DMS153 (cell line): ENCODE measurements at regions not wholly inside any gene's neighbourhood (a gene's known extent, or its start where the extent isn't known, plus 50 kb on each side); places are given as distances from the start of the nearest gene placed in this dataset.
"Not testable (repeated sequence)": the region's sequence is repeated elsewhere in the genome, so short reads cannot be mapped to it uniquely, and the experiment has no call there.

ENCODE experiments used
- DNase-seq: peaks from one replicate; lab custom pipeline; 2025; lab: John Stamatoyannopoulos, UW

DNA sequence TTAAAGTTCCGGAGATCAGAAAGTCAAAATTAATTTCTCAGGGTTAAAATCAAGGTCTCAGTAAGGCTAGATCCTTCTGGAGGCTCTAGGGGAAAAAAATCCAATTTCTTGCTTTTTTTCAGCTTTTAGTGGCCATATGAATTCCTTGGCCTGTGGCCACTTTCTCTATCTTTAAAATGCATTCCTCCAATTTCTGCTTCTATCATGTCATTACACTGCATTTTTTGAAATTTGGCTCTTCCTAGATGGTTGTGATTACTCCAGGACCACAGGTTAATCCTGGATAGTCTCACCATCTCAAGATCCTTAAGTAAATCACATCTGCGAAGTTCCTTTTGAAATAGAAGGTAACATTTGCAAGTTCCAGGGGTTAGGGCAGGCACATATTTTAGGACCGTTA lies 1294.9 kb upstream of the CITED2 start:
- no peak for DNase-seq

- DNase-seq, result no peak
These were observed 1289.3 kb upstream of the CITED2 start for GRCh38 chr6:140663772-140664171.

DNA sequence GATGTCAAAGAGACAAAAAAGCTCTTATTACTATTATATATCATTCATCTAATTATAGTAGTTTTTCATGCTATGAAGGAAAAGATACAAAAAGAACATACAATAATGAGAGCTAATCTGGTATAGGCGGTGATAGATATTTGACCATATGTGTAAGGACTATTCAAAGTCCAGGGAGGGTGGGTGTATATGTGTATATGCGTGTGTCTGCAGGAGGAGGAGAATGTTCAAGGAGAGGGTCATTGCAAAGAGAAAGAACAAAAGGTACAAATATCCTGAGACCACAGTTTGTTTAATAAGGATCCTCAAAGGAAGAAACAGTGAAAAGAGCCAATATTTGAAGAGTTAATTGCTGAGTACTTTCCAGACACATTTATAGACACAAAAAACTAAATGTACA lies 1288.6 kb upstream of the CITED2 start:
- no peak for DNase-seq

GRCh38 chr6:140661691-140662090 lies 1287.2 kb upstream of the CITED2 start:
- DNase-seq, result no peak

- no peak for DNase-seq
These were observed 1285.8 kb upstream of the CITED2 start for GRCh38 chr6:140660295-140660694.

- no peak for DNase-seq
These were observed 1279.5 kb upstream of the CITED2 start for GRCh38 chr6:140653972-140654371.

GRCh38 chr6:140653506-140653905 lies 1279.1 kb upstream of the CITED2 start:
- no peak for DNase-seq

- DNase-seq, result not testable (repeated sequence)
These were observed 1275.1 kb upstream of the CITED2 start for GRCh38 chr6:140649502-140649901.

GRCh38 chr6:140647322-140647721 lies 1272.9 kb upstream of the CITED2 start:
- not testable (repeated sequence) for DNase-seq

DNA sequence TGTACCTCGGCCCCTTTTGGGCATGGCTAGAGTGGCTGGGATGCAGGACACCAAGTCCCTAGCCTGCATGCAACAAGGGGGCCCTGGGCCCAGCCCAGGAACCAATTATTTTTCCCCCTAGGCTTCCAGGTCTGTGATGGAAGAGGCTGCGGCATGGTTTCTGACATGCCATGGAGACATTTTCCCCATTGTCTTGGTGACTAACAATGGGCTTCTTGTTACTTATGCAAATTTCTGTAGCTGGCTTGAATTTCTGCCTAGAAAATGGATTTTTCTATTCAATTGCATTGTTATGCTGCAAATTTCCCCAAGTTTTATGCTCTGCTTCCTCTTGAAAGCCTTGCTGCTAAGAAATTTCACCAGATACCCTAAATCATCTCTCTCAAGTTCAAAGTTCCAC lies 1269.6 kb upstream of the CITED2 start:
- no peak for DNase-seq

- DNase-seq, result no peak
These were observed 1267.0 kb upstream of the CITED2 start for GRCh38 chr6:140641412-140641811.

DNA sequence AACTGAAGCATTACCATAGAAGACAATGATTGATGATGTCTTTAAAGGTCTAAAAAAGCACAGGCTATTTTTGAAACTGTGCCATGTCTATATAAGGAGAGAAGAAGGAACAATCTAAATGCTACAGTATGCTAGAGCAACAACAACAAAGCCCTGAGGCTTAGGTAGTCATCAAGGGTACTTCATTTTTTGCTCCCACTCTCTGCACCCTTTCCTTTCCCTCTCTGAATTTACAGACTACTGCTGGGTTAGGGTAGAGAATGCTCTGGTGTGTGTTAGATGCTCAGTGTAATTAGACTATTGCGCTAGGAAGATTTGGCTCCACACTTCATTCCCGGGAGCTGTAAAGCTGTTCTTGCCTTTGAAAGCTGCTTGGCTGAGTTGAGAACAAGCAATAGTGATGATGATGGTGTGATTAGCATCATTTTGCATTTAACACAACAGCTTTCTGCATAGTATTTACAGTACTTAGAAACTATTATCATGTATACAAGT lies 1262.5 kb upstream of the CITED2 start:
- peak; percentile 76 for DNase-seq

DNA sequence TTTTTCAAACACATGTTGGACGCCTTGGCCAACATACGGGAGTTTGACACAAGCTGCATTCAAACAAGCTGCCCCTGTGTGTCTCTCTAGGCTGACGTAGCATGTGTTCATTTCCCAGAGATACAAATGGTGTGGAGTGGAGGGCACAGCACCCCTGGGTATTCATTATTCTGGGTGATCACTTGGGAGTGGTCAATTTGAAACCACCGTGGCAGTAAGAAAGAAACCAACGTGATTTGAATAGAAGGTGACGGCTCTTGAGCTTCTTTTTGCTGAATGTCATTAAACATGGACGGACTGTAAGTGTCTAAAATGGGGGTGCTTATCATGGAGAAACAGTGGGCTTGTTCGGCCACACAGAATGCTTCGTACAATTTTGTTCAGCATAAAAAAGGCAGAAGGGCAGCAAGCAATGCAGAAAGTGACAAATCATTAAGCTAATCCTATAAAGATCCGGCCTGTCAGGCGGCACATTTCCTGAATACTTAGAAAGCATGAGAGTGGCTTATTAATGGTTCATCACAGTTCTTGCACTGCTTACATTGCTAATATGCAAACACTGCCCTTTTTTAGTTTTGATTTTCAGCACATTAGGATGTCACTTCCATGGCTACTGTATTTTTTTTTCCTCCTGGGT lies 1261.9 kb upstream of the CITED2 start:
- DNase-seq, result peak; percentile 41

GRCh38 chr6:140627002-140627401 lies 1252.6 kb upstream of the CITED2 start:
- no peak for DNase-seq

DNA sequence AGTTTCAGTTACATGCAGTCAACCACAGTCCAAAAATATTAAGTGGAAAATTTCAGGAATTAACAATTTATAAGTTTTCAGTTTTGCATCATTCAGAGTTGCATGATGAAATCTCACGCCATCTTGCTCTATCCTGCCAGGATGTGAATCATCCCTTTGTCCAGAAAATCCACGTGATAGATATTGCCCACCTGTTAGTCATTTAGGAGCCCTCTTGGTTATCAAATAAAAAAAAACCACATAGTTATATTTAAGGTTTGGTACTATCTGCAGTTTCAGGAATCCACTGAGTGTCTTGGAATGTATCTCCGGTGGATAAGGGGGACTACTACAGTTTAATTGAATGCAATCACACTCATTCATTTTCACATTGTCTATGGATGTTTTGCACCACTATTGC lies 1249.0 kb upstream of the CITED2 start:
- no peak for DNase-seq

- DNase-seq, result no peak
These were observed 1246.0 kb upstream of the CITED2 start for GRCh38 chr6:140620496-140620895.

DNA sequence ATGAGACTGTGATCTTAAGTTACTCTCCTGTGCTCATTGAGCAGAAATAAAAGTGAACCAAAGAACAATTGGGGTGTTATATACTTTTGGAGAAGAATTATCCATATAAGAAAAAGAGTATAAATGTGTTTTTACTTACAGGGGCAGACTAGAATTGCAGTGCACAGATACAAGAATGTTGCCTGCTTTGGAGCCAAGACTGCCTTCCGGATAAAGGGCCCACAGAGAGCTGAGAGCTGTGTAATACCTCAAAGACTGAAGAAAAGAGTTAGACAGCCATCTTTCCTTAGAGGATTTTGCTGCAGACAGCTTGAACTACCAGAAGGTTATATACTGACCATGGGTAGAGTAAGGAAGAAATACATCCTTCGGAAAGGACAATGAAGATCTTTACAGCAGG lies 1235.5 kb upstream of the CITED2 start:
- no peak for DNase-seq

GRCh38 chr6:140609321-140609720 lies 1234.9 kb upstream of the CITED2 start:
- DNase-seq, result no peak

GRCh38 chr6:140604786-140605185 lies 1230.3 kb upstream of the CITED2 start:
- DNase-seq, result no peak

GRCh38 chr6:140602431-140603248 lies 1228.2 kb upstream of the CITED2 start:
- no peak for DNase-seq

- DNase-seq, result no peak
These were observed 1226.8 kb upstream of the CITED2 start for GRCh38 chr6:140601021-140601808.

DNA sequence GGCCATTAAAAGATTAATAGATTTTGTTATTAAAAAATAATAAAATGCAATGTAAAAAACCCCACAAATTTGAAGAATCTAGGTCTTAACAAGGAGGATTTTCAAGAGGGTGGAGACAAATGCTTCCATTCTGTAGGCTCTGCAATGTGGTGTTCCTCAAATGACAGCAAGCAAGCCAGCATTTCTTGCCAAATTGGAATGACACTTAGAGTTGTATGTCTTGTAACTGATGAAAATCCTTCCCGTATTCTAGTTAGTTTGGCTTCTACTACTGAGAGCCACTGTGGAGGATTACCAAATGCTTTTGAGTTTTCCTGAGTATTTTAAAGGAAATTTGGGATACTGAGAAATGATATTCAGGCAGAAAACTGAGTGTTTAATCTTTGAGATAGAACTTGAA lies 1225.5 kb upstream of the CITED2 start:
- no peak for DNase-seq

DNA sequence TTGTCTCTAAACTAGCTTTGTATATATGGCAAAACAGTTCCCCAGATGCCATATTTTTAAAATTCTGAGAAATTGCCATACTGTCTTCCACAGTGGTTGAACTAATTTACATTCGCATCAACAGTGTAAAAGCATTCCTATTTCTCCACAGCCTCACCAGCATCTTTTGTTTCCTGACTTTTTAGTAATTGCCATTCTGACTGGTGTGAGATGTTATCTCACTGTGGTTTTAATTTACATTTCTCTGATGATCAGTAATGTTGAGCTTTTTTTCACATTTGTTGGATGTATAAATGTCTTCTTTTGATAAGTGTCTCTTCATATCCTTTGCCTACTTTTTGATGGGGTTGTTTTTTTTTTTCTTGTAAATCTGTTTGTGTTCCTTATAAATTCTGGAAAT lies 1222.7 kb upstream of the CITED2 start:
- DNase-seq, result no peak
